GM12878 (cell line): ENCODE measurements at regions not wholly inside any gene's neighbourhood (a gene's known extent, or its start where the extent isn't known, plus 50 kb on each side); places are given as distances from the start of the nearest gene placed in this dataset.

Experiments used
- ATAC-seq: fragments of 200-7000 bp; cut with Tn5 transposase; 3 replicates; pipeline ENCODE4 v1.9.1; 2020; ENCODE audit warnings: mild to moderate bottlenecking, moderate library complexity
- BruUV-seq: library from RNA; stranded (reverse); fragments of 400-500 nt; replicated peaks from 2 replicates; lab custom pipeline; 2021; lab: Mats Ljungman, UMichigan
- CTCF ChIA-PET: fragments of 300-600 bp; sonication (Branson Sonifier 250); formaldehyde crosslinking; extraction: SDS; loops from one replicate; lab custom pipeline; 2021; ENCODE audit warnings: inconsistent platforms; lab: Yijun Ruan, JAX
- POLR2A ChIA-PET: fragments of 350-600 bp; formaldehyde crosslinking; extraction: SDS; loops from one replicate; lab custom pipeline; 2021; ENCODE audit warnings: inconsistent platforms; lab: Charles Lee
- RAD21 ChIA-PET: fragments of 300-600 bp; sonication (Branson Sonifier 250); formaldehyde crosslinking; loops from one replicate; lab custom pipeline; 2023; ENCODE audit warnings: antibody characterized with exemption; ENCODE audit not compliant: unreplicated experiment; lab: Charles Lee
- SMC1A ChIA-PET: fragments of 300-600 bp; sonication (Branson Sonifier 250); formaldehyde crosslinking; loops from one replicate; lab custom pipeline; 2023; ENCODE audit not compliant: unreplicated experiment, uncharacterized antibody; lab: Charles Lee
- DNase-seq: peaks from one replicate; pipeline ENCODE4 v3.0.0-alpha.2; 2011; ENCODE audit warnings: low read depth, low spot score
- FAIRE-seq: peaks from 3 replicates; lab custom pipeline; 2011; peaks lifted over from hg19 to GRCh38; lab: Jason Lieb, UNC
- H2AFZ ChIP-seq: 2 replicates; pipeline ENCODE4 v1.6.0; 2011; ENCODE audit warnings: low read depth, low read length, control low read depth; ENCODE audit not compliant: control insufficient read depth
- H3K27ac ChIP-seq: 2 replicates; pipeline ENCODE4 v1.5.1; 2011; ENCODE audit warnings: control low read depth; ENCODE audit not compliant: control insufficient read depth, insufficient read depth
- H3K27me3 ChIP-seq, 2 experiments: replicated peaks in 1 of 2; 2 replicates each; pipeline versions ENCODE4 v1.6.0 to v1.6.1; 2011; ENCODE audit warnings: low read length in 1 of 2; ENCODE audit not compliant: control insufficient read depth in 2 of 2, insufficient read depth in 2 of 2
- H3K36me3 ChIP-seq, 2 experiments: 2 replicates each; pipeline ENCODE4 v1.5.1; 2011; ENCODE audit warnings: low read length in 1 of 2; ENCODE audit not compliant: control insufficient read depth in 2 of 2, insufficient read depth in 2 of 2
- H3K4me1 ChIP-seq: 2 replicates; pipeline ENCODE4 v1.6.1; 2011; ENCODE audit warnings: mild to moderate bottlenecking, low read length, moderate library complexity, mixed read lengths; ENCODE audit not compliant: control insufficient read depth, insufficient read depth
- H3K4me2 ChIP-seq: 2 replicates; pipeline ENCODE4 v1.6.0; 2011; ENCODE audit warnings: control low read depth; ENCODE audit not compliant: control insufficient read depth, insufficient read depth
- H3K4me3 ChIP-seq: fragments of 200-600 bp; sonication (generic); 2 replicates; pipeline ENCODE4 v1.5.1; 2016
- H3K79me2 ChIP-seq: 2 replicates; pipeline ENCODE4 v1.6.0; 2011; ENCODE audit warnings: low read length; ENCODE audit not compliant: control insufficient read depth, insufficient read depth
- H3K9ac ChIP-seq: 2 replicates; pipeline ENCODE4 v1.8.0; 2011; ENCODE audit warnings: low read length, control low read depth, mixed read lengths; ENCODE audit not compliant: control insufficient read depth, insufficient read depth
- H3K9me3 ChIP-seq: replicated peaks from 3 replicates; pipeline ENCODE4 v1.5.1; 2011; ENCODE audit warnings: mild to moderate bottlenecking, low read length; ENCODE audit not compliant: control insufficient read depth, insufficient read depth
- H4K20me1 ChIP-seq: 2 replicates; pipeline ENCODE4 v1.6.0; 2011; ENCODE audit not compliant: control insufficient read depth, insufficient read depth
- ATF2 ChIP-seq: IDR thresholded peaks from 2 replicates; pipeline ENCODE4 v1.6.1; 2012; ENCODE audit warnings: low read length, inconsistent platforms
- FOXK2 ChIP-seq: fragments of 450-650 bp; IDR thresholded peaks from 2 replicates; pipeline ENCODE4 v1.6.1; 2017; ENCODE audit warnings: mild to moderate bottlenecking, moderate library complexity
- IKZF2 ChIP-seq, 2 experiments: fragments of 450-650 bp; IDR thresholded peaks; 2 replicates each; pipeline ENCODE4 v1.6.1; 2017; ENCODE audit warnings: mild to moderate bottlenecking in 2 of 2, moderate library complexity in 2 of 2
- KAT2A ChIP-seq: conservative IDR thresholded peaks from 2 replicates; pipeline ENCODE4 v1.6.1; 2011; ENCODE audit warnings: low read depth, low read length; ENCODE audit not compliant: control insufficient read depth
- KLF5 ChIP-seq: fragments of 450-650 bp; IDR thresholded peaks from 2 replicates; pipeline ENCODE4 v1.6.1; 2014; ENCODE audit warnings: mild to moderate bottlenecking; ENCODE audit not compliant: partially characterized antibody
- RAD21 ChIP-seq: IDR thresholded peaks from 2 replicates; pipeline ENCODE4 v1.6.1; 2011; ENCODE audit warnings: mild to moderate bottlenecking, low read depth, low read length, moderate library complexity; ENCODE audit not compliant: insufficient read depth
- RCOR1 ChIP-seq: conservative IDR thresholded peaks from 2 replicates; pipeline ENCODE4 v1.6.1; 2012; ENCODE audit warnings: low read depth, low read length, improper control_type of control experiment
- SREBF2 ChIP-seq: IDR thresholded peaks from 2 replicates; pipeline ENCODE4 v1.6.1; 2012; ENCODE audit warnings: mild to moderate bottlenecking, low read length
- TCF3 ChIP-seq: IDR thresholded peaks from 2 replicates; pipeline ENCODE4 v1.6.1; 2012; ENCODE audit warnings: low read depth, mild to moderate bottlenecking, low read length, borderline replicate concordance; ENCODE audit not compliant: insufficient read depth
- TCF7 ChIP-seq: IDR thresholded peaks from 2 replicates; pipeline ENCODE4 v1.6.1; 2014; ENCODE audit warnings: antibody characterized with exemption, borderline replicate concordance
- WRNIP1 ChIP-seq: IDR thresholded peaks from 2 replicates; pipeline ENCODE4 v1.6.1; 2011; ENCODE audit warnings: low read depth, low read length, improper control_type of control experiment, borderline replicate concordance
- YY1 ChIP-seq: IDR thresholded peaks from 2 replicates; pipeline ENCODE4 v1.6.1; 2011; ENCODE audit warnings: low read depth, mild to moderate bottlenecking, low read length
- ZNF274 ChIP-seq: IDR thresholded peaks from one replicate; pipeline ENCODE4 v1.8.0; 2011; ENCODE audit not compliant: insufficient read length, insufficient read depth
- WGBS: methylation state at CpG from one replicate; pipeline ENCODE4 v1.1.6; 2016; ENCODE audit warnings: low lambda C conversion rate; ENCODE audit not compliant: insufficient replicate concordance, insufficient coverage; ENCODE audit errors: missing lambda C conversion rate; 5-methylcytosine and 5-hydroxymethylcytosine counted together
- in situ Hi-C: fragments of 300-500 bp; cut with MboI; formaldehyde crosslinking; loops from 9 replicates; pipeline ENCODE4 v1.14.3; 2018; ENCODE audit warnings: mixed read lengths
- intact Hi-C: fragments of 100-400 bp; cut with micrococcal nuclease; formaldehyde crosslinking; loops from one replicate; pipeline ENCODE4 v1.14.2; 2022; ENCODE audit not compliant: unreplicated experiment
- TF ChIP-seq, protein P1 (sequence below): fragments of 450-650 bp; formaldehyde crosslinking; IDR thresholded peaks from 2 replicates; pipeline ENCODE4 v1.5.0; 2022; ENCODE audit warnings: mild to moderate bottlenecking, missing genetic modification characterization
- TF ChIP-seq, protein P2 (sequence below): IDR thresholded peaks from 2 replicates; pipeline ENCODE4 v1.6.1; 2011; ENCODE audit warnings: low read depth, low read length, improper control_type of control experiment, borderline replicate concordance

- TF ChIP-seq KAT2A = no peak
- TF ChIP-seq KLF5 = no peak
Observed at GRCh38 chrX:35622040-35622439, 176.1 kb upstream of the MAGEB16 start (continued).

DNA sequence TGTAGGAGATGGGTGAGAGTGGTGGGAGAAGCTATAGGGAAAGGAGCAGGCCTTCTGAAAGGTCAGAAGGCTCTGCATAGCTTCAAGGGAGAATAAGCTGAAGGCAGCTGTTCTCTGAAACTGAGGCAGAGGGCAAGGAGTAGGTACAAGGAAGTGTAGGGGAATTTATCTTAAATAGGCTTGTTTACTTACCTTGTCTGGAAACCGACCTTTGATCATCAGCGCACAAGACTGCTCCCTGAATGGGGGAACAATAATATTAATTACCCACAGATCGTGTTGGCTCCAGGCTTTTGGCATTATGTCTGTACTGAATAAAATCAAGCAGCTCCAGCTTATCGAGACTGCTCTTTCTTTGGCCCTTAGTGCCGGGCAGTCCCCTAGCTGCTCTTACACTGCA, 175.5 kb upstream of the MAGEB16 start:
- Histone ChIP-seq H3K9ac (no peak overlapping the region), H3K36me3 (no peaks in the 10 kb centered on the region), H3K27ac (no peak overlapping the region), H2AFZ (no peak overlapping the region), H3K79me2 (no peaks in the 10 kb centered on the region), H3K27me3 (no peaks in the 10 kb centered on the region), H3K4me1 (no peaks in the 10 kb centered on the region), H3K4me2 (no peak overlapping the region), H4K20me1 (no peaks in the 10 kb centered on the region), H3K9me3 (no peaks in the 10 kb centered on the region; the same call in 2 of the 3 replicates), H3K4me3 (no peak overlapping the region)
- in situ Hi-C loops = no loop called here
- SMC1A ChIA-PET = no interaction called here
- DNase-seq = no peak
- BruUV-seq = no TSS peak
- CTCF ChIA-PET = no interaction called here
- WGBS = 52% methylated on average over 5 of the region's 5 CpGs
- RAD21 ChIA-PET = no interaction called here
- intact Hi-C loops = no loop called here
- no peak for FAIRE-seq
- POLR2A ChIA-PET = no interaction called here
- TF ChIP-seq FOXK2 = no peak
- TF ChIP-seq TCF7 = no peak
- no peak for TF ChIP-seq YY1
- TF ChIP-seq, protein P1, sequence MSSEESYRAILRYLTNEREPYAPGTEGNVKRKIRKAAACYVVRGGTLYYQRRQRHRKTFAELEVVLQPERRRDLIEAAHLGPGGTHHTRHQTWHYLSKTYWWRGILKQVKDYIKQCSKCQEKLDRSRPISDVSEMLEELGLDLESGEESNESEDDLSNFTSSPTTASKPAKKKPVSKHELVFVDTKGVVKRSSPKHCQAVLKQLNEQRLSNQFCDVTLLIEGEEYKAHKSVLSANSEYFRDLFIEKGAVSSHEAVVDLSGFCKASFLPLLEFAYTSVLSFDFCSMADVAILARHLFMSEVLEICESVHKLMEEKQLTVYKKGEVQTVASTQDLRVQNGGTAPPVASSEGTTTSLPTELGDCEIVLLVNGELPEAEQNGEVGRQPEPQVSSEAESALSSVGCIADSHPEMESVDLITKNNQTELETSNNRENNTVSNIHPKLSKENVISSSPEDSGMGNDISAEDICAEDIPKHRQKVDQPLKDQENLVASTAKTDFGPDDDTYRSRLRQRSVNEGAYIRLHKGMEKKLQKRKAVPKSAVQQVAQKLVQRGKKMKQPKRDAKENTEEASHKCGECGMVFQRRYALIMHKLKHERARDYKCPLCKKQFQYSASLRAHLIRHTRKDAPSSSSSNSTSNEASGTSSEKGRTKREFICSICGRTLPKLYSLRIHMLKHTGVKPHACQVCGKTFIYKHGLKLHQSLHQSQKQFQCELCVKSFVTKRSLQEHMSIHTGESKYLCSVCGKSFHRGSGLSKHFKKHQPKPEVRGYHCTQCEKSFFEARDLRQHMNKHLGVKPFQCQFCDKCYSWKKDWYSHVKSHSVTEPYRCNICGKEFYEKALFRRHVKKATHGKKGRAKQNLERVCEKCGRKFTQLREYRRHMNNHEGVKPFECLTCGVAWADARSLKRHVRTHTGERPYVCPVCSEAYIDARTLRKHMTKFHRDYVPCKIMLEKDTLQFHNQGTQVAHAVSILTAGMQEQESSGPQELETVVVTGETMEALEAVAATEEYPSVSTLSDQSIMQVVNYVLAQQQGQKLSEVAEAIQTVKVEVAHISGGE = no peak
- no peak for TF ChIP-seq TCF3
- TF ChIP-seq RCOR1 = no peak
- no peak for TF ChIP-seq ATF2
- TF ChIP-seq, protein P2, sequence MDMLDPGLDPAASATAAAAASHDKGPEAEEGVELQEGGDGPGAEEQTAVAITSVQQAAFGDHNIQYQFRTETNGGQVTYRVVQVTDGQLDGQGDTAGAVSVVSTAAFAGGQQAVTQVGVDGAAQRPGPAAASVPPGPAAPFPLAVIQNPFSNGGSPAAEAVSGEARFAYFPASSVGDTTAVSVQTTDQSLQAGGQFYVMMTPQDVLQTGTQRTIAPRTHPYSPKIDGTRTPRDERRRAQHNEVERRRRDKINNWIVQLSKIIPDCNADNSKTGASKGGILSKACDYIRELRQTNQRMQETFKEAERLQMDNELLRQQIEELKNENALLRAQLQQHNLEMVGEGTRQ = no peak
- no peak for TF ChIP-seq ZNF274
- no peak for TF ChIP-seq SREBF2
- TF ChIP-seq WRNIP1 = no peak
- no peak for TF ChIP-seq IKZF2 (IDR thresholded peaks at IDR 0.05)
- TF ChIP-seq RAD21 = no peak
- no peak for ATAC-seq
